ENCODE measurements at regions not wholly inside any gene's neighbourhood (a gene's known extent, or its start where the extent isn't known, plus 50 kb on each side); places are given as distances from the start of the nearest gene placed in this dataset.
"Not testable (repeated sequence)": the region's sequence is repeated elsewhere in the genome, so short reads cannot be mapped to it uniquely, and the experiment has no call there.

GRCh38 chr9:41269471-41269870 is 80.4 kb upstream of the ZNG1F start:
- TF ChIP-seq POLR2A, CTCF (IDR thresholded peaks at IDR 0.05): not testable (repeated sequence)

All from adrenal gland (tissue), 5 donors.